GM18519 (cell line): ENCODE measurements at regions not wholly inside any gene's neighbourhood (a gene's known extent, or its start where the extent isn't known, plus 50 kb on each side); places are given as distances from the start of the nearest gene placed in this dataset.

Experiments used
- ATAC-seq: cut with Tn5 transposase; IDR thresholded peaks from one replicate; pipeline ENCODE4 v1.9.1; 2021; ENCODE audit warnings: mild to moderate bottlenecking, moderate library complexity; ENCODE audit not compliant: unreplicated experiment, low FRiP score

GRCh38 chr5:112112346-112112745 is 306.7 kb downstream of the EPB41L4A start:
- ATAC-seq: no peak

GRCh38 chr5:112109331-112110007 is 309.6 kb downstream of the EPB41L4A start:
- no peak for ATAC-seq

GRCh38 chr5:112106878-112107277 is 312.2 kb downstream of the EPB41L4A start:
- ATAC-seq: no peak

DNA sequence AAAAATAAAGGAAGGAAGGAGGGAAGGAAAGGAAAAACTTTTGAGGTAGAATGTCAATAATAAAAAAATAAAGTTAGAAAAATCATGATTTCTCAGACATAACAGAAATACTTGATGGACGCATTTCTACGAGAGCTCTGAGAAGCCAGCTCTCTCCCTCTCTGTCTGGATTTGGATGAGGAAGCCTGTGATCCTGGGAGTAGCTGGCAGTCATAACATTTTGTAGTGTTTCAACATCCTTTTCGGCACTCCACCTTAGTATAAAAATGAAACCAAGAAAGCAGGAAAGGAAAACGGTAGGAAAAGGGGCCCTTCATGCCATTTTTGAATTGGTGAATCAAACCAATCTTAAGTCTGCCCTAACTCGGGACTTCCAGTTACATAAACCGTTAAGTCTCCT is 321.3 kb downstream of the EPB41L4A start:
- ATAC-seq: no peak

DNA sequence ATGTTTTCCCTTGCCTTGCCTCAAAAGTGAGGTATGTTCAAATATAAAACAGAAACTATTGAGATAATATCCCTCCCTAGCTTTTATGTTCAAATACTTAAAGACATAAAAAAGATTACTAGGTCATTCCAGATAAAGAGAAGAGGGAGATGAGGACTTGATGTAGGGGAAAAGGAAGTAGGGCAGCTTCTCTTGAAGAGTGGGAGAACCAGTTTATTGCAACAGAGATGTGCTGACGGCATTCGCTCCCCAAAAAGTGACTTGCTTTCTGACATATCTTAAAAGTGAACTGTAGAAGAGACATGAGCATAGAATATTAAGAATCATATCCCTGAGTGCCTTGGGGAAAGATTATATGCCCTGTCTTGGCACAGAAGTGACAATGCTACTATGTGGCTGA is 330.2 kb upstream of the NREP start:
- ATAC-seq: no peak

DNA sequence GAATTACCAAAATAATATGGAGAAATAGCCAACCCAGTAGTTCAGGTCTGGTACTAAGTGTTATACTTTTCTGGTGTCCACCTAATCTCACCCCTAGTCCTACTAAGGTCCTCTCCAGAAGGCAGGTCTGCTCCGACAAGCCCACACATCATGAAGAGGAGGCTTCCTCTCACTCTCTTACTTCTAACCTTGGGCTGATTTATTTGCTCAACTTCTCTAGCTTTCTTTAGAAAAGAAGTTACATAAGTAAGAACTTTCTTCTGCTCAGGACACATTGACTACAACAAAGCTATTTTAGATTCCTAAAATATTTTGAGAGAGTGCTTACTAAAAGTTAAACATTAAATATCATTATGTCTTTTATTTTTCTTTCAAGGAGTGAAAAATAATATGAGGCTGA is 329.7 kb upstream of the NREP start:
- no peak for ATAC-seq

DNA sequence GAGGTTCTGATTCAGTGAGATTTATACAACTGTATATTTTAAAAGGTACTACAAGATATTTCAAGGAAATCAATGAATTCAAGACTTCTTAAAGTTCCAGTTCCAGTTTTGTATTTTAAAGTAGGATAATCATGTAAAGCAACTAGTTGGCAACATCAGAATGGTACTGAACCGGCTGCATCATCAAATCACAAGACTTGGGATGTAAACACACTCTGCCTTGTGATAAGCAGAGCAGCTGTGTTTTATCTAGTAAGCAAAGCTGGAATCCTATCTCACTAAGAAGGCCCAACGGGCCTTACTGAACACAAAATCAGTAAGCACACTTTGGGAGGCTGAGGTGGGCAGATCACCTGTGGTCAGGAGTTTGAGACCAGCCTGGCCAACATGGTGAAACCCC is 327.2 kb upstream of the NREP start:
- ATAC-seq: no peak

- no peak for ATAC-seq
Observed at GRCh38 chr5:112083623-112084022, 326.6 kb upstream of the NREP start.

- peak; percentile 88 for ATAC-seq
Observed at GRCh38 chr5:112077180-112077579, 320.2 kb upstream of the NREP start.

- no peak for ATAC-seq
Observed at GRCh38 chr5:112070022-112070421, 313.0 kb upstream of the NREP start.

- ATAC-seq: no peak
Observed at GRCh38 chr5:112069329-112069728, 312.3 kb upstream of the NREP start.

DNA sequence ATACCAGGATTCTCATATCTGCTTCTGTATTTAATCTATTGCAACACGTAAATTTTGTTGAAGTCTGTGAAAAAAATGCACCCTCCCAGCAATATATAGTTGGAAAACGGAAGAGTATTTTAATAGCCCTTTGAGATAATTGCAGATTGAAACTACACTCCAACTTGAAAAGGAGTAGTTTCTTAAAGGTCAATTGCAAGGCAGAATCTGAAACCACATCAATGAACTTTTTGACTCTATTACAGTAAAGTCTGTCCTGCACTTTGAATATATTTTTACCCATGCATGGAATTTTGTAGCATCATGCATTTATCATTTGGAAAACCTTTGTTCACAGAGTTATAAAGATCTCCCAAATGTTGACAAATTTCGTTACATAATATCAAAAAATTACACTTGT is 311.6 kb upstream of the NREP start:
- no peak for ATAC-seq

DNA sequence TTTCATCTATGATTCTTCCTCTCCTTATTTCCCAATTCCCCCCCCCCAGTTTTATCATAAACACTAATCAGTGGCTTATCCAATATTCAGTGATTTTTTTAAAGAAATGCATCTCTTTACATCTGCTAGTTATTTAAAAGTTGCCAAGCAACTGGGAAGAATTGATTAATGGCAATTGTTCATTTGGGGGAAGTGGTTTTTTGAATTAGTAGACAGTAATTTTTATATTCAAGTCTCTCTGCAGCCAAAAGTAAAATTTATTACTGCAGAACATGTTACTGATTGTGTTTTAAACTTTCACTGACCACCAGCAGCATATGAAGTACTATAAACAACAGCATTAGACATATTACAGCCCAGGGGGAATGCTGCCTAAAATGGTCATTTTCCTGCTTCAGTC is 308.8 kb upstream of the NREP start:
- no peak for ATAC-seq

GRCh38 chr5:112064956-112065355 is 308.0 kb upstream of the NREP start:
- peak; percentile 46 for ATAC-seq

GRCh38 chr5:112064271-112064701 is 307.3 kb upstream of the NREP start:
- no peak for ATAC-seq

DNA sequence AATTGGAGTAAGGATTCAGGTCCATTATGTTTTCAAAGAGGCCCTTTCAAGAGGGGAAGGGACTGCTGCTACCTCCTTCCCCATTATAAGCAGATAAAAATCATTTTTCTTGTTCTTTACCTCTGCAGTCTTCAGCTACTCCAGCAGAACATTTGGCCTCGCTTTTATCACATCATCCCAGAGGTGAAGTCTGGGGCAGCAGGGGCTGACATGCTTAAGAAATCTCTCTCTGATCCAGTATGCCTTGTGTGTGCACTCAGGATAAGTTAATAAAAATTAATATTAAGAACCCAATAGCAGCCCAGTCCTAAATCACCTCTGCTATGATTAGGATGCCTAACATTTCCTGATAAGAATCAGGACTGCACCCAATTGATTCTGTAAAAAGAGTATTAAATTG is 306.9 kb upstream of the NREP start:
- no peak for ATAC-seq

- no peak for ATAC-seq
Observed at GRCh38 chr5:112063191-112063590, 306.2 kb upstream of the NREP start.

DNA sequence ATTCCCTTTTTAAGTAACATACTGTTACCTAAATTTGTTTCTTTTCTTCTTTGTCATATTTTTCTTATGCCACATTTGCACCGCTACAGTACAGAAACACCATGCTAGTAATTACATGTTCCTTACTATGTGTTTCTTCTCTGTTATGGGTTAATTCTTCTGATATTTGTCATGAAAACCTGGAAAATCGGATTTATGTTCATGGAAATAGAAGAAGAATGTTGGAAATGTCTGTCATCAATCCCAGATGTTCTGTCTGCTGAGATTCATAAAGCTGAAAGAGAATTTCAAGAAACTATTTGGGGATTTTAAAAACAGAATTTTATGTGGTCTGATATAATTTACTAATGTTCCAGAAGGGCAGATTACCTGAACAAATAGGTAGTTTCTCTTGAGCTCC is 305.2 kb upstream of the NREP start:
- ATAC-seq: no peak

DNA sequence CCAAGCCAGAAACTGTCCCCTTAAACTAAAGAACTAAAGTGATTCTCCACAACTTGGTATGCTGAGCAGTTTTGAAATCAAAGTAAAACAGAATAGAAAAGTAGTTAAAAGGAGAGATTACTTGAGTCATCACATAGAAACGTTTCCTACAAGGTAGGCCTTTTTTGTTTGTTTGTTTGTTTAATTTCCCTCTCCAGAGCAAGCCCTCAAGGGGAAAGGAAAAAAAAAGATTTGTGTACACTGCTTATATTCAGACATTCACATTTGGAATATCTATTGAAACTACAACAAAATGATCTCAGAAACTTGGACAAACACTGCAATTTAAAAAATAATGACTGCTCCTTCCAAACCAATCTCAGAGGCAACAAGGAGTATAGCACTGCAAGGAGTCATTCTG is 304.7 kb upstream of the NREP start:
- ATAC-seq: no peak

GRCh38 chr5:112059579-112060135 is 302.7 kb upstream of the NREP start:
- ATAC-seq: no peak

DNA sequence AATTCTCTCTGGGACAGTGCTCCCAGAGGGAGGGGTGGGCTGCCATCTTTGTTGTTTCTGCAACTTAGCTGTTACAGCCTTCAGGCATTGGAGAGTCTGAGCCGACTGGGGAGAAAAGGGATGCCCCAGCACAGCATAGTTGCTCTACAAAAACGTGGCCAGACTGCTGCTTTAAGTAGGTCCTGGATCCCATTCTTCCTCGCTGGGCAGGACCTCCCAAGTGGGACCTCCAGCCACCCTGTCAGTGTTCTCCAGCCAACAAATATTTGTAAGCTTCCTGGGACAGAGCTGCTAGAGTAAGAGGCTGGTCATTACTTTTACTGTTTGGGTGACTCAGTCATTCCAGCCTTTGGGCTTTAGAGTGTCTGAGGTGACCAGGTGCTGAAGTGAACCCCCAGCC is 292.7 kb upstream of the NREP start:
- no peak for ATAC-seq

GRCh38 chr5:112036206-112036605 is 279.2 kb upstream of the NREP start:
- no peak for ATAC-seq
